ENCODE measurements at regions not wholly inside any gene's neighbourhood (a gene's known extent, or its start where the extent isn't known, plus 50 kb on each side); places are given as distances from the start of the nearest gene placed in this dataset.

- Histone ChIP-seq H2BK12ac (ENCODE audit: low read length) (no peak overlapping the region), H4K91ac (ENCODE audit: low read depth, low read length, poor library complexity) (no peak overlapping the region), H2BK5ac (ENCODE audit: low read length) (no peak overlapping the region), H2AFZ (ENCODE audit: low read length) (no peak overlapping the region), H3K27ac (replicated peaks; ENCODE audit: low read length) (no peak overlapping the region), H2AK5ac (ENCODE audit: low read depth, low read length) (no peak overlapping the region), H3K23ac (ENCODE audit: low read depth, low read length, poor library complexity) (no peak overlapping the region), H3K4me3 (ENCODE audit: low read length in 2 of 2) (no peak overlapping the region), H3K14ac (ENCODE audit: low read length) (no peak overlapping the region), H3K4me1 (ENCODE audit: control insufficient read depth in 2 of 2, insufficient read depth in 1 of 2, low read depth in 1 of 2, low read length in 2 of 2) (no peaks in the 10 kb centered on the region), H3K79me1 (ENCODE audit: low read depth, low read length) (no peaks in the 10 kb centered on the region), H3K27me3 (ENCODE audit: control insufficient read depth in 3 of 3, insufficient read depth in 3 of 3, low read depth in 1 of 3, low read length in 3 of 3) (no peaks in the 10 kb centered on the region), H3K9me3 (replicated peaks in 1 of 2; ENCODE audit: control insufficient read depth in 2 of 2, insufficient read depth in 1 of 2, low read depth in 1 of 2, low read length in 2 of 2) (no peaks in the 10 kb centered on the region), H3K4ac (ENCODE audit: low read length) (no peak overlapping the region), H3K4me2 (ENCODE audit: insufficient read depth, low read length, poor library complexity, severe bottlenecking) (no peak overlapping the region), H4K8ac (ENCODE audit: low read depth, low read length) (no peak overlapping the region), H2BK15ac (ENCODE audit: low read length) (no peak overlapping the region), H2BK120ac (ENCODE audit: low read depth, low read length) (no peak overlapping the region), H3K36me3 (replicated peaks in 1 of 2; ENCODE audit: control insufficient read depth in 2 of 2, insufficient read depth in 2 of 2, low read length in 2 of 2) (no peaks in the 10 kb centered on the region), H3K9ac (ENCODE audit: low read depth, low read length, poor library complexity) (no peak overlapping the region), H3K18ac (ENCODE audit: low read length) (no peak overlapping the region)
- DNase-seq (ENCODE audit: low spot score): no peak
- no CpG with 5 or more reads among the region's 3 CpGs for WGBS, 2 donors (ENCODE audit: extremely low coverage in 2 of 2, insufficient read length in 2 of 2, insufficient replicate concordance in 1 of 2)
Observed at GRCh38 chr4:100576570-100576969, 58.7 kb upstream of the EMCN start.

GRCh38 chr4:100574607-100575006 lies 56.8 kb upstream of the EMCN start:
- Histone ChIP-seq H3K9ac (ENCODE audit: low read depth, low read length, poor library complexity) (no peak overlapping the region), H3K14ac (ENCODE audit: low read length) (no peak overlapping the region), H4K91ac (ENCODE audit: low read depth, low read length, poor library complexity) (no peak overlapping the region), H3K18ac (ENCODE audit: low read length) (no peak overlapping the region), H3K79me1 (ENCODE audit: low read depth, low read length) (no peaks in the 10 kb centered on the region), H3K4me2 (ENCODE audit: insufficient read depth, low read length, poor library complexity, severe bottlenecking) (no peak overlapping the region), H3K27ac (replicated peaks; ENCODE audit: low read length) (no peak overlapping the region), H2AK5ac (ENCODE audit: low read depth, low read length) (no peak overlapping the region), H3K23ac (ENCODE audit: low read depth, low read length, poor library complexity) (no peak overlapping the region), H3K27me3 (ENCODE audit: control insufficient read depth in 3 of 3, insufficient read depth in 3 of 3, low read depth in 1 of 3, low read length in 3 of 3) (no peaks in the 10 kb centered on the region), H2BK120ac (ENCODE audit: low read depth, low read length) (no peak overlapping the region), H3K4ac (ENCODE audit: low read length) (no peak overlapping the region), H2BK12ac (ENCODE audit: low read length) (no peak overlapping the region), H3K4me3 (ENCODE audit: low read length in 2 of 2) (no peak overlapping the region), H2BK5ac (ENCODE audit: low read length) (no peak overlapping the region), H2BK15ac (ENCODE audit: low read length) (no peak overlapping the region), H3K9me3 (replicated peaks in 1 of 2; ENCODE audit: control insufficient read depth in 2 of 2, insufficient read depth in 1 of 2, low read depth in 1 of 2, low read length in 2 of 2) (no peaks in the 10 kb centered on the region), H3K4me1 (ENCODE audit: control insufficient read depth in 2 of 2, insufficient read depth in 1 of 2, low read depth in 1 of 2, low read length in 2 of 2) (no peaks in the 10 kb centered on the region), H4K8ac (ENCODE audit: low read depth, low read length) (no peak overlapping the region), H3K36me3 (replicated peaks in 1 of 2; ENCODE audit: control insufficient read depth in 2 of 2, insufficient read depth in 2 of 2, low read length in 2 of 2) (no peaks in the 10 kb centered on the region), H2AFZ (ENCODE audit: low read length) (no peak overlapping the region)
- no CpG with 5 or more reads among the region's 2 CpGs for WGBS, 2 donors (ENCODE audit: extremely low coverage in 2 of 2, insufficient read length in 2 of 2, insufficient replicate concordance in 1 of 2)
- no peak for DNase-seq (ENCODE audit: low spot score)

- Histone ChIP-seq H2BK12ac (ENCODE audit: low read length) (no peak overlapping the region), H3K4me1 (ENCODE audit: control insufficient read depth in 2 of 2, insufficient read depth in 1 of 2, low read depth in 1 of 2, low read length in 2 of 2) (no peaks in the 10 kb centered on the region), H3K27me3 (ENCODE audit: control insufficient read depth in 3 of 3, insufficient read depth in 3 of 3, low read depth in 1 of 3, low read length in 3 of 3) (no peaks in the 10 kb centered on the region), H3K14ac (ENCODE audit: low read length) (no peak overlapping the region), H2AK5ac (ENCODE audit: low read depth, low read length) (no peak overlapping the region), H4K91ac (ENCODE audit: low read depth, low read length, poor library complexity) (no peak overlapping the region), H3K18ac (ENCODE audit: low read length) (no peak overlapping the region), H3K9ac (ENCODE audit: low read depth, low read length, poor library complexity) (no peak overlapping the region), H3K23ac (ENCODE audit: low read depth, low read length, poor library complexity) (no peak overlapping the region), H3K4me2 (ENCODE audit: insufficient read depth, low read length, poor library complexity, severe bottlenecking) (no peak overlapping the region), H2BK5ac (ENCODE audit: low read length) (no peak overlapping the region), H2BK120ac (ENCODE audit: low read depth, low read length) (no peak overlapping the region), H3K9me3 (replicated peaks in 1 of 2; ENCODE audit: control insufficient read depth in 2 of 2, insufficient read depth in 1 of 2, low read depth in 1 of 2, low read length in 2 of 2) (no peaks in the 10 kb centered on the region), H3K4me3 (ENCODE audit: low read length in 2 of 2) (no peak overlapping the region), H4K8ac (ENCODE audit: low read depth, low read length) (no peak overlapping the region), H3K79me1 (ENCODE audit: low read depth, low read length) (no peaks in the 10 kb centered on the region), H3K36me3 (replicated peaks in 1 of 2; ENCODE audit: control insufficient read depth in 2 of 2, insufficient read depth in 2 of 2, low read length in 2 of 2) (no peaks in the 10 kb centered on the region), H2BK15ac (ENCODE audit: low read length) (no peak overlapping the region), H3K4ac (ENCODE audit: low read length) (no peak overlapping the region), H2AFZ (ENCODE audit: low read length) (no peak overlapping the region), H3K27ac (replicated peaks; ENCODE audit: low read length) (no peak overlapping the region)
- no peak for DNase-seq (ENCODE audit: low spot score)
- WGBS, 2 donors (ENCODE audit: extremely low coverage in 2 of 2, insufficient read length in 2 of 2, insufficient replicate concordance in 1 of 2): no CpG with 5 or more reads among the region's 2 CpGs
Observed at GRCh38 chr4:100569196-100569595, 51.4 kb upstream of the EMCN start.
